ENCODE measurements at regions not wholly inside any gene's neighbourhood (a gene's known extent, or its start where the extent isn't known, plus 50 kb on each side); places are given as distances from the start of the nearest gene placed in this dataset.

- DNase-seq (ENCODE audit: extremely low read depth, low read depth) = no peak
Observed at GRCh38 chr16:7103056-7103455, 229.6 kb upstream of the RBFOX1 start.

- no peak for DNase-seq (ENCODE audit: extremely low read depth, low read depth)
Observed at GRCh38 chr16:7101054-7101453, 231.6 kb upstream of the RBFOX1 start.

GRCh38 chr16:7097518-7097917 is 235.1 kb upstream of the RBFOX1 start:
- no peak for DNase-seq (ENCODE audit: extremely low read depth, low read depth)

- DNase-seq (ENCODE audit: extremely low read depth, low read depth) = no peak
Observed at GRCh38 chr16:7093511-7093910, 239.1 kb upstream of the RBFOX1 start.

GRCh38 chr16:7090628-7091115 is 242.0 kb upstream of the RBFOX1 start:
- DNase-seq (ENCODE audit: extremely low read depth, low read depth) = no peak

- DNase-seq (ENCODE audit: extremely low read depth, low read depth) = no peak
Observed at GRCh38 chr16:7089751-7090150, 242.9 kb upstream of the RBFOX1 start.

GRCh38 chr16:7088711-7089110 is 243.9 kb upstream of the RBFOX1 start:
- no peak for DNase-seq (ENCODE audit: extremely low read depth, low read depth)

GRCh38 chr16:7086822-7087616 is 245.6 kb upstream of the RBFOX1 start:
- no peak for DNase-seq (ENCODE audit: extremely low read depth, low read depth)

GRCh38 chr16:7085776-7086175 is 246.9 kb upstream of the RBFOX1 start:
- no peak for DNase-seq (ENCODE audit: extremely low read depth, low read depth)

GRCh38 chr16:7083096-7083495 is 249.5 kb upstream of the RBFOX1 start:
- no peak for DNase-seq (ENCODE audit: extremely low read depth, low read depth)

GRCh38 chr16:7077636-7078035 is 255.0 kb upstream of the RBFOX1 start:
- no peak for DNase-seq (ENCODE audit: extremely low read depth, low read depth)

- DNase-seq (ENCODE audit: extremely low read depth, low read depth) = no peak
Observed at GRCh38 chr16:7074715-7075114, 257.9 kb upstream of the RBFOX1 start.

- no peak for DNase-seq (ENCODE audit: extremely low read depth, low read depth)
Observed at GRCh38 chr16:7057458-7057857, 275.2 kb upstream of the RBFOX1 start.

- no peak for DNase-seq (ENCODE audit: extremely low read depth, low read depth)
Observed at GRCh38 chr16:7055443-7055842, 277.2 kb upstream of the RBFOX1 start.

- no peak for DNase-seq (ENCODE audit: extremely low read depth, low read depth)
Observed at GRCh38 chr16:7051591-7052349, 280.9 kb upstream of the RBFOX1 start.

GRCh38 chr16:7044331-7044730 is 288.3 kb upstream of the RBFOX1 start:
- DNase-seq (ENCODE audit: extremely low read depth, low read depth) = no peak

- no peak for DNase-seq (ENCODE audit: extremely low read depth, low read depth)
Observed at GRCh38 chr16:7038475-7038874, 294.2 kb upstream of the RBFOX1 start.

- DNase-seq (ENCODE audit: extremely low read depth, low read depth) = no peak
Observed at GRCh38 chr16:7037495-7037894, 295.1 kb upstream of the RBFOX1 start.

- no peak for DNase-seq (ENCODE audit: extremely low read depth, low read depth)
Observed at GRCh38 chr16:7031031-7031430, 301.6 kb upstream of the RBFOX1 start.

- DNase-seq (ENCODE audit: extremely low read depth, low read depth) = no peak
Observed at GRCh38 chr16:7027401-7027800, 305.2 kb upstream of the RBFOX1 start.

- DNase-seq (ENCODE audit: extremely low read depth, low read depth) = no peak
Observed at GRCh38 chr16:7026639-7027038, 306.0 kb upstream of the RBFOX1 start.

- DNase-seq (ENCODE audit: extremely low read depth, low read depth) = peak; percentile 25
Observed at GRCh38 chr16:7025616-7026190, 306.9 kb upstream of the RBFOX1 start.
